ENCODE measurements at regions not wholly inside any gene's neighbourhood (a gene's known extent, or its start where the extent isn't known, plus 50 kb on each side); places are given as distances from the start of the nearest gene placed in this dataset.

DNA sequence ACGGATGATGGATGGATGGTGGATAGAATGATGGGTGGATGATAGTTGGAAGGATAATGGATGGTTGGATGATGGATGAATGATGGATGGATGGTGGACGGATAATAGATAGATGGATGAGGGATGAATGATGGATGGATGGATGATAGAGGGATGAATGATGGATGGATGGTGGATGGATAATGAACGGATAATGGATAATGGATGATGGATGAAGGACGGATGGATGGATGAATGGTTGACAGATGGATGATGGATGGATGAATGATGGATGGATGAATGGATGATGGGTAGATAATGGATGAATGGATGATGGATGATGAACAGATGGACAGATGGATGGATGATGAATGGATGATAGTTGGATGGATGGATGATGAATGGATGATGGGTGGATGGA is 255.1 kb downstream of the NPHP4 start:
- WGBS, 2 donors = 88 to 93% methylated on average over 4 of the region's 4 CpGs
- intact Hi-C loops (cut with DNase I; ENCODE audit: low total_unique reads) = no loop called here
- TF ChIP-seq POLR2A (IDR thresholded peaks at IDR 0.05) (no peak), CTCF (IDR thresholded peaks at IDR 0.05) (no peak)
- DNase-seq (ENCODE audit: low spot score in 2 of 2) = no peak
- H3K4me3 ChIP-seq (ENCODE audit: low read depth, poor library complexity, severe bottlenecking) = no peak overlapping the region

- WGBS, 2 donors = 74 to 88% methylated on average over 8 of the region's 8 CpGs
- TF ChIP-seq POLR2A (IDR thresholded peaks at IDR 0.05) (no peak), CTCF (IDR thresholded peaks at IDR 0.05) (no peak)
- no peak overlapping the region for H3K4me3 ChIP-seq (ENCODE audit: low read depth, poor library complexity, severe bottlenecking)
- intact Hi-C loops (cut with DNase I; ENCODE audit: low total_unique reads) = no loop called here
- no peak for DNase-seq (ENCODE audit: low spot score in 2 of 2)
These were observed 257.2 kb downstream of the NPHP4 start for GRCh38 chr1:5734996-5735395.

DNA sequence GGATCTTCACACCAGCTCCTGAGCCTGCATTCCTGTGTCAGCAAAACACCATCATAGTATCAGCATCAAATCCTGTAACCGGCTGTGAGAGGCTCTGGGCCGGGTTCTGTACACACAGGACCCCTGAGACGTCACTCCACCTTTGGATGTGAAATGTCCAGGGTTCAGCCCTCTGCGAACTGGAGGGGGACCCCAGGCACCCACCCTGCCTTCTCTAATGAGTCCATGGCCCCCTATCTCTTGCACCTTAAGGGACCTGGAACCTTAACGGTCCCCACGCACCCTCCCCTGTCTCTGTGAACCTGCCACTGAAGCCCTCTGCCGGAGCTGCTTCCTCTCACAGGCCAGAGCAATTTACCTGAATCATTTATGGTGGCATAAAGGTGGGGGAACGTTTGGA is 257.8 kb downstream of the NPHP4 start:
- H3K4me3 ChIP-seq (ENCODE audit: low read depth, poor library complexity, severe bottlenecking) = no peak overlapping the region
- no peak for DNase-seq (ENCODE audit: low spot score in 2 of 2)
- intact Hi-C loops (cut with DNase I; ENCODE audit: low total_unique reads) = no loop called here
- 65 to 81% methylated on average over 6 to 8 of the region's 8 CpGs for WGBS, 2 donors
- TF ChIP-seq POLR2A (IDR thresholded peaks at IDR 0.05) (no peak), CTCF (IDR thresholded peaks at IDR 0.05) (no peak)

DNA sequence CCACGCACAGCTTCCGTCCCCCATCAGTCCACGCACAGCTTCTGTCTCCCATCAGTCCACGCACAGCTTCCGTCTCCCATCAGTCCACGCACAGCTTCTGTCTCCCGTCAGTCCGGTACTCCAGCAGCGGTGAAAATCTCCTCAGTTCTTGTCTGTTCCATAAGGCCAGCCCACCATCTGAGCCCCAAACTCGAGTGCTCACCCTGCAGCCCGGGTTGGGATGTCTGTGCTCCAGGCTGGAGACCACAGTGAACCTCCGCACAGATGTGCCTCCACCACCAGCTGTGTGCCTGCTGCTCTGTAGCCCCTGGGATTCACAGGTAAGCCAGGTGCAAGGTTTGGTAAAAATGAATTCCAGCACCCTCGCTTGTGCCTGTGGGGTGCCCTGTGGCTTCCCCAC is 258.6 kb downstream of the NPHP4 start:
- H3K4me3 ChIP-seq (ENCODE audit: low read depth, poor library complexity, severe bottlenecking) = no peak overlapping the region
- TF ChIP-seq POLR2A (IDR thresholded peaks at IDR 0.05) (no peak), CTCF (IDR thresholded peaks at IDR 0.05) (no peak)
- DNase-seq (ENCODE audit: low spot score in 2 of 2) = no peak
- intact Hi-C loops (cut with DNase I; ENCODE audit: low total_unique reads) = no loop called here
- 85 to 92% methylated on average over 13 of the region's 13 CpGs for WGBS, 2 donors

DNA sequence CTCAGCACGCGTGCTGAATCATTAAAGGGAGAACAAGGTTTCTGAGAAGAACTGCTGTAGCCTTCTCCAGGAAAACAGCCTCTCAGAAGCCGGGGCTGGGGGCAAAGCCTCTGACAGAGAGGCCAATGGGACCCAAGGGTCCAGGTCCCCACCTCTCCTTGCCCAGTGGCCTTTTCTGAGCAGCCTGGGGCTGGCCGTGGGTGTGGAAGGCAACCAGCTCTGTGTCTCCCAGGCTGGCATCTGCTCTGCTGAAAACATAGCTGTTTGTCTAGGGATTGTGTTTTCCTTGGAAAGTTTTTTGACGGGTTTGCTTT is 261.2 kb downstream of the NPHP4 start:
- H3K4me3 ChIP-seq (ENCODE audit: low read depth, poor library complexity, severe bottlenecking) = no peak overlapping the region
- 75 to 79% methylated on average over 5 of the region's 5 CpGs for WGBS, 2 donors
- DNase-seq (ENCODE audit: low spot score in 2 of 2) = no peak
- intact Hi-C loops (cut with DNase I; ENCODE audit: low total_unique reads) = no loop called here
- TF ChIP-seq CTCF (IDR thresholded peaks at IDR 0.05) = no peak
- TF ChIP-seq POLR2A (IDR thresholded peaks at IDR 0.05) = no peak

GRCh38 chr1:5730272-5731109 is 261.7 kb downstream of the NPHP4 start:
- DNase-seq (ENCODE audit: low spot score in 2 of 2) = no peak
- no peak for TF ChIP-seq CTCF (IDR thresholded peaks at IDR 0.05)
- TF ChIP-seq POLR2A (IDR thresholded peaks at IDR 0.05) = no peak
- intact Hi-C loops (cut with DNase I; ENCODE audit: low total_unique reads) = no loop called here
- no peak overlapping the region for H3K4me3 ChIP-seq (ENCODE audit: low read depth, poor library complexity, severe bottlenecking)
- WGBS, 2 donors = 84 to 88% methylated on average over 16 of the region's 16 CpGs

Data from lower leg skin (tissue), 4 donors.